Esophagus muscularis mucosa (tissue), 4 donors: ENCODE measurements at regions not wholly inside any gene's neighbourhood (a gene's known extent, or its start where the extent isn't known, plus 50 kb on each side); places are given as distances from the start of the nearest gene placed in this dataset.

ENCODE experiments used
- DNase-seq: peaks from one replicate; pipeline ENCODE4 v3.0.0-alpha.2; 2017; ENCODE audit errors: extremely low spot score
- H3K27ac ChIP-seq, 4 donors: fragments of 200-600 bp; sonication (generic); replicated peaks in 1 of 4; 1 replicate in 3 of 4; 2 replicates in 1 of 4; pipeline ENCODE4 v1.5.1; 2016 to 2019; ENCODE audit warnings: mild to moderate bottlenecking in 1 of 4
- H3K27me3 ChIP-seq, 4 donors: fragments of 200-600 bp; sonication (generic); one replicate each; pipeline versions ENCODE4 v1.5.1 to v1.6.0; 2016 to 2019
- H3K36me3 ChIP-seq, 4 donors: fragments of 200-600 bp; sonication (generic); one replicate each; pipeline ENCODE4 v1.5.1; 2016 to 2019
- H3K4me1 ChIP-seq, 4 donors: fragments of 200-600 bp; sonication (generic); one replicate each; pipeline ENCODE4 v1.5.1; 2016 to 2019
- H3K4me3 ChIP-seq, 4 donors: fragments of 200-600 bp; sonication (generic); 1 replicate in 2 of 4; 2 replicates in 2 of 4; pipeline ENCODE4 v1.5.1; 2016 to 2019; ENCODE audit warnings: mild to moderate bottlenecking in 4 of 4, moderate library complexity in 1 of 4
- H3K9me3 ChIP-seq, 4 donors: fragments of 200-600 bp; sonication (generic); 1 replicate in 3 of 4; 2 replicates in 1 of 4; pipeline ENCODE4 v1.5.1; 2016 to 2019
- EP300 ChIP-seq: sonication (generic); formaldehyde crosslinking; IDR thresholded peaks from one replicate; pipeline ENCODE4 v1.6.1; 2017; ENCODE audit warnings: antibody characterized with exemption
- POLR2A ChIP-seq: fragments of 450-650 bp; IDR thresholded peaks from one replicate; pipeline ENCODE4 v1.6.1; 2017; ENCODE audit warnings: antibody characterized with exemption, moderate library complexity, mild to moderate bottlenecking, low read depth
- POLR2AphosphoS5 ChIP-seq, 2 donors: sonication (generic); formaldehyde crosslinking; IDR thresholded peaks; one replicate each; pipeline ENCODE4 v1.6.1; 2017; ENCODE audit warnings: antibody characterized with exemption in 2 of 2
- WGBS: methylation state at CpG from one replicate; pipeline ENCODE4 v1.1.5; 2018; 5-methylcytosine and 5-hydroxymethylcytosine counted together
- intact Hi-C: fragments of 100-400 bp; cut with DNase I; formaldehyde crosslinking; loops from one replicate; pipeline ENCODE4 v1.15.1; 2023
- TF ChIP-seq, protein P1 (sequence below), 3 experiments: fragments of 200-600 bp in 2 of 3; fragments of 450-650 bp in 1 of 3; sonication (generic) in 2 of 3; IDR thresholded peaks; one replicate each; pipeline ENCODE4 v1.5.1; 2017 to 2019; ENCODE audit warnings: antibody characterized with exemption in 3 of 3, mild to moderate bottlenecking in 2 of 3, moderate library complexity in 1 of 3

- no peak for DNase-seq
- no peaks in the 10 kb centered on the region for H3K36me3 ChIP-seq
- TF ChIP-seq, protein P1, sequence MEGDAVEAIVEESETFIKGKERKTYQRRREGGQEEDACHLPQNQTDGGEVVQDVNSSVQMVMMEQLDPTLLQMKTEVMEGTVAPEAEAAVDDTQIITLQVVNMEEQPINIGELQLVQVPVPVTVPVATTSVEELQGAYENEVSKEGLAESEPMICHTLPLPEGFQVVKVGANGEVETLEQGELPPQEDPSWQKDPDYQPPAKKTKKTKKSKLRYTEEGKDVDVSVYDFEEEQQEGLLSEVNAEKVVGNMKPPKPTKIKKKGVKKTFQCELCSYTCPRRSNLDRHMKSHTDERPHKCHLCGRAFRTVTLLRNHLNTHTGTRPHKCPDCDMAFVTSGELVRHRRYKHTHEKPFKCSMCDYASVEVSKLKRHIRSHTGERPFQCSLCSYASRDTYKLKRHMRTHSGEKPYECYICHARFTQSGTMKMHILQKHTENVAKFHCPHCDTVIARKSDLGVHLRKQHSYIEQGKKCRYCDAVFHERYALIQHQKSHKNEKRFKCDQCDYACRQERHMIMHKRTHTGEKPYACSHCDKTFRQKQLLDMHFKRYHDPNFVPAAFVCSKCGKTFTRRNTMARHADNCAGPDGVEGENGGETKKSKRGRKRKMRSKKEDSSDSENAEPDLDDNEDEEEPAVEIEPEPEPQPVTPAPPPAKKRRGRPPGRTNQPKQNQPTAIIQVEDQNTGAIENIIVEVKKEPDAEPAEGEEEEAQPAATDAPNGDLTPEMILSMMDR (IDR thresholded peaks at IDR 0.05) = no peak
- TF ChIP-seq EP300 (no peak), POLR2AphosphoS5 (IDR thresholded peaks at IDR 0.05) (no peak), POLR2A (no peak)
- H3K27me3 ChIP-seq = no peaks in the 10 kb centered on the region
- intact Hi-C loops = no loop called here
- peaks cover 0 to 6% (median 0%) of the 10 kb centered on the region in 4 donors for H3K4me1 ChIP-seq
- no peak overlapping the region for H3K27ac ChIP-seq
- H3K9me3 ChIP-seq = no peaks in the 10 kb centered on the region
- H3K4me3 ChIP-seq = no peak overlapping the region
- WGBS = 70% methylated on average over 4 of the region's 4 CpGs
Observed at GRCh38 chr2:147782141-147782930, 62.5 kb upstream of the ACVR2A start.

- no peak for DNase-seq
- no peak overlapping the region for H3K27ac ChIP-seq
- H3K4me1 ChIP-seq = peaks cover 0 to 6% (median 0%) of the 10 kb centered on the region in 4 donors
- intact Hi-C loops = no loop called here
- H3K4me3 ChIP-seq = no peak overlapping the region
- TF ChIP-seq POLR2AphosphoS5 (IDR thresholded peaks at IDR 0.05) (no peak), POLR2A (no peak), EP300 (no peak)
- TF ChIP-seq, protein P1 (IDR thresholded peaks at IDR 0.05) = no peak
- no peaks in the 10 kb centered on the region for H3K9me3 ChIP-seq
- H3K27me3 ChIP-seq = no peaks in the 10 kb centered on the region
- no peaks in the 10 kb centered on the region for H3K36me3 ChIP-seq
- WGBS = 82% methylated on average over 1 of the region's 1 CpG
Observed at GRCh38 chr2:147779440-147779839, 65.4 kb upstream of the ACVR2A start.

GRCh38 chr2:147777394-147777793 is 67.4 kb upstream of the ACVR2A start:
- no peak for DNase-seq
- 91% methylated on average over 2 of the region's 2 CpGs for WGBS

DNA sequence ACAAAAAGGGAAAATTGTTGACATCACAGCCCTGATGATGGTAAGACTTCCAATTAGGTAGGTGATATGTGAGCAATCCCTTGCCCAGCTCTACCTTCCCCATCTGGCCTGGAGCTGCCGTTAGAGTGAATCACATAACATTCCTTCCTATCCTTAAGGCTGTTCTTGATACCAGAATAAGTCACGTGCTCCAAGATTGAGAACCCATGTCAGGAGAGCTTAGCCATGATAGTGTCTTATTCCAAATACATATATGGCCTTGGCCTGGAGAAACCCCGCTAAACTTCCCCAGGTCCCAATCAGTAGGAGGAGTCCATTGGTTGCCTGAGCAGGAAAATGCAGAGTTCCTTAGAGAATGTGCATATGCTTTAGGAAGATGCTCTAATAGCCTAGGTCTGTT is 70.0 kb upstream of the ACVR2A start:
- Histone ChIP-seq H3K27me3 (no peaks in the 10 kb centered on the region), H3K9me3 (no peaks in the 10 kb centered on the region), H3K4me3 (no peak overlapping the region), H3K36me3 (no peaks in the 10 kb centered on the region), H3K27ac (no peak overlapping the region), H3K4me1 (no peaks in the 10 kb centered on the region)
- intact Hi-C loops = no loop called here
- DNase-seq = no peak
- TF ChIP-seq, protein P1 (IDR thresholded peaks at IDR 0.05) = no peak
- no peak for TF ChIP-seq EP300
- TF ChIP-seq POLR2AphosphoS5 (IDR thresholded peaks at IDR 0.05) = no peak
- TF ChIP-seq POLR2A = no peak
- 93% methylated on average over 3 of the region's 3 CpGs for WGBS

More at GRCh38 chr2:147777394-147777793, 67.4 kb upstream of the ACVR2A start:
- TF ChIP-seq POLR2AphosphoS5 (IDR thresholded peaks at IDR 0.05) = no peak
- TF ChIP-seq, protein P1 (IDR thresholded peaks at IDR 0.05) = no peak
- TF ChIP-seq POLR2A = no peak
- no peak for TF ChIP-seq EP300
- Histone ChIP-seq H3K4me1 (peaks cover 0 to 6% (median 0%) of the 10 kb centered on the region in 4 donors), H3K27me3 (no peaks in the 10 kb centered on the region), H3K9me3 (no peaks in the 10 kb centered on the region), H3K4me3 (no peak overlapping the region), H3K27ac (no peak overlapping the region), H3K36me3 (no peaks in the 10 kb centered on the region)
- intact Hi-C loops = no loop called here

DNA sequence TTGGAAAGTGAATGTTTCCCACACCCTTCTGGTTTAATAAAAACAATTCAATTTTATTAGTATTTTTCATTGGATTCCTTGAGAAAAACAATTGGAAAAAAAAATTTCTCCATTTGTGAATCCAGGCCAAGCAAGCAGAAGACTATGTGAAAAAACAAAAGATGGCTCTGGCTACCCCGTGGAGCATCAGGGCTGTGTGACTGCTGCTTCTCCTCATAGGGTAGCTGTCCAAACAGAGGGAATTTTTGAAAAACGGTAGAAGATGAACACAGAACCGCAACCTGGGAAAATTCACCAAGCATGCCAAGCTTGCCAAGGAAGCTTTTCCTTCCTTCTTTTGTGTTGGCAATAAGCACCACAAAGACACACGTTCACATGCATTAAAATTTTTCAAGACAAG is 71.3 kb upstream of the ACVR2A start:
- Histone ChIP-seq H3K36me3 (no peaks in the 10 kb centered on the region), H3K27me3 (no peaks in the 10 kb centered on the region), H3K4me3 (no peak overlapping the region), H3K4me1 (no peaks in the 10 kb centered on the region), H3K27ac (no peak overlapping the region), H3K9me3 (no peaks in the 10 kb centered on the region)
- DNase-seq = no peak
- WGBS = 58% methylated on average over 4 of the region's 4 CpGs
- intact Hi-C loops = no loop called here
- TF ChIP-seq EP300 = no peak
- TF ChIP-seq, protein P1 (IDR thresholded peaks at IDR 0.05) = no peak
- TF ChIP-seq POLR2AphosphoS5 (IDR thresholded peaks at IDR 0.05) = no peak
- no peak for TF ChIP-seq POLR2A
